K562 (cell line): ENCODE measurements at regions not wholly inside any gene's neighbourhood (a gene's known extent, or its start where the extent isn't known, plus 50 kb on each side); places are given as distances from the start of the nearest gene placed in this dataset.

Experiments used
- ATAC-seq: fragments of 200-7000 bp; cut with Tn5 transposase; 3 replicates; pipeline ENCODE4 v1.9.1; 2020; ENCODE audit warnings: moderate library complexity
- BruUV-seq: library from RNA; stranded (reverse); fragments of 400-500 nt; replicated peaks from 2 replicates; lab custom pipeline; 2021; lab: Mats Ljungman, UMichigan
- CTCF ChIA-PET: fragments of 300-600 bp; formaldehyde crosslinking; extraction: SDS; loops from one replicate; lab custom pipeline; 2021; ENCODE audit warnings: low intra/inter-chr PET ratio; lab: Yijun Ruan, JAX
- POLR2A ChIA-PET: fragments of 300-600, 350-650 bp; sonication (Branson Sonifier 250); formaldehyde crosslinking; extraction: SDS; loops from one replicate; lab custom pipeline; 2021; ENCODE audit warnings: antibody characterized with exemption, inconsistent platforms; lab: Yijun Ruan, JAX
- DNase-seq, 4 experiments: peaks; one replicate each; pipeline versions ENCODE4 v3.0.0 to v3.0.0-alpha.2; 2011 to 2018; ENCODE audit warnings: low spot score in 3 of 4, mixed read lengths in 3 of 4; ENCODE audit errors: extremely low read depth in 1 of 4
- FAIRE-seq: peaks from 2 replicates; lab custom pipeline; 2011; peaks lifted over from hg19 to GRCh38; lab: Jason Lieb, UNC
- H2AFZ ChIP-seq: 2 replicates; pipeline ENCODE4 v1.6.0; 2011; ENCODE audit warnings: low read depth, low read length, control low read depth, inconsistent platforms
- H3K27ac ChIP-seq: fragments of 200-600 bp; 3 replicates; pipeline ENCODE4 v1.8.0; 2011; ENCODE audit warnings: low read depth, mild to moderate bottlenecking, control low read depth, inconsistent platforms, low read length, moderate library complexity, mixed read lengths; ENCODE audit errors: extremely low read depth
- H3K27me3 ChIP-seq, 2 experiments: fragments of 300-600 bp in 1 of 2; 2 replicates in 1 of 2; 3 replicates in 1 of 2; pipeline versions ENCODE4 v1.6.0 to v1.8.0; 2011; ENCODE audit warnings: inconsistent platforms in 2 of 2, low read length in 2 of 2, mild to moderate bottlenecking in 1 of 2, mixed read lengths in 1 of 2, moderate library complexity in 1 of 2; ENCODE audit not compliant: control insufficient read depth in 2 of 2, insufficient read depth in 2 of 2
- H3K36me3 ChIP-seq: fragments of 300-600 bp; 3 replicates; pipeline ENCODE4 v1.8.0; 2011; ENCODE audit warnings: mild to moderate bottlenecking, low read length, inconsistent platforms; ENCODE audit not compliant: control insufficient read depth, insufficient read depth
- H3K4me1 ChIP-seq, 2 experiments: fragments of 200-600 bp in 1 of 2; replicated peaks in 1 of 2; 2 replicates in 1 of 2; 3 replicates in 1 of 2; pipeline versions ENCODE4 v1.5.1 to v1.8.0; 2011; ENCODE audit warnings: inconsistent platforms in 2 of 2, low read length in 2 of 2, mild to moderate bottlenecking in 1 of 2, mixed read lengths in 1 of 2, moderate library complexity in 1 of 2; ENCODE audit not compliant: control insufficient read depth in 2 of 2, insufficient read depth in 2 of 2
- H3K4me2 ChIP-seq: 2 replicates; pipeline ENCODE4 v1.6.1; 2011; ENCODE audit warnings: low read length, control low read depth, inconsistent platforms, mixed read lengths; ENCODE audit not compliant: insufficient read depth
- H3K4me3 ChIP-seq: fragments of 200-600 bp; sonication (generic), shearing (Covaris generic); 2 replicates; pipeline ENCODE4 v1.5.1; 2016; ENCODE audit warnings: control low read depth, inconsistent platforms
- H3K79me2 ChIP-seq: fragments of 200-600 bp; 3 replicates; pipeline ENCODE4 v1.8.0; 2011; ENCODE audit warnings: low read length, inconsistent platforms; ENCODE audit not compliant: control insufficient read depth, insufficient read depth
- H3K9ac ChIP-seq, 2 experiments: 2 replicates each; pipeline versions ENCODE4 v1.6.0 to v1.6.1; 2011; ENCODE audit warnings: low read depth in 2 of 2, low read length in 2 of 2, control low read depth in 1 of 2, inconsistent platforms in 1 of 2, mild to moderate bottlenecking in 1 of 2, mixed read lengths in 1 of 2; ENCODE audit not compliant: insufficient read depth in 1 of 2
- H3K9me1 ChIP-seq: one replicate; pipeline ENCODE4 v1.6.0; 2011; ENCODE audit warnings: inconsistent platforms, mild to moderate bottlenecking, low read length, moderate library complexity; ENCODE audit not compliant: control insufficient read depth, insufficient read depth
- H3K9me3 ChIP-seq: replicated peaks from 2 replicates; pipeline ENCODE4 v1.5.1; 2011; ENCODE audit warnings: low read depth, low read length, inconsistent platforms; ENCODE audit not compliant: control insufficient read depth, insufficient read depth
- H4K20me1 ChIP-seq: replicated peaks from 2 replicates; pipeline ENCODE4 v1.6.1; 2011; ENCODE audit warnings: low read length, inconsistent platforms, mixed read lengths; ENCODE audit not compliant: control insufficient read depth, insufficient read depth
- CBFA2T2 ChIP-seq: fragments of 450-650 bp; conservative IDR thresholded peaks from 2 replicates; pipeline ENCODE4 v1.6.1; 2017; ENCODE audit warnings: mild to moderate bottlenecking
- EZH2 ChIP-seq: IDR thresholded peaks from 2 replicates; pipeline ENCODE4 v1.6.1; 2012; ENCODE audit warnings: low read depth, mild to moderate bottlenecking, inconsistent platforms, low read length, borderline replicate concordance
- FOXJ3 ChIP-seq: sonication (generic); formaldehyde crosslinking; IDR thresholded peaks from 2 replicates; pipeline ENCODE4 v1.4.0; 2020; ENCODE audit warnings: mild to moderate bottlenecking, missing genetic modification reagents
- MAFF ChIP-seq: IDR thresholded peaks from 2 replicates; pipeline ENCODE4 v1.6.1; 2012; ENCODE audit warnings: low read length, improper control_type of control experiment
- MEF2A ChIP-seq: IDR thresholded peaks from 2 replicates; pipeline ENCODE4 v1.6.1; 2011; ENCODE audit warnings: low read depth, mild to moderate bottlenecking, low read length, moderate library complexity; ENCODE audit not compliant: control insufficient read depth
- NFE2L1 ChIP-seq: fragments of 450-650 bp; IDR thresholded peaks from 2 replicates; pipeline ENCODE4 v1.6.1; 2016; ENCODE audit warnings: missing genetic modification characterization, low read depth, mild to moderate bottlenecking, missing compliant biosample characterization, moderate library complexity, borderline replicate concordance
- SRF ChIP-seq, 2 experiments: fragments of 250-450, 450-650 bp in 1 of 2; sonication (Bioruptor Pico) in 1 of 2; sonication (generic) in 1 of 2; formaldehyde crosslinking; IDR thresholded peaks; 2 replicates each; pipeline versions ENCODE4 v1.5.0 to v1.5.1; 2020 to 2022; ENCODE audit warnings: mild to moderate bottlenecking in 1 of 2, missing genetic modification reagents in 1 of 2
- TAF15 ChIP-seq: fragments of 200-400 bp; formaldehyde crosslinking; IDR thresholded peaks from 2 replicates; pipeline ENCODE4 v1.6.1; 2017; ENCODE audit warnings: mild to moderate bottlenecking, low read depth, low read length, moderate library complexity
- TAF9B ChIP-seq: fragments of 450-650 bp; IDR thresholded peaks from 2 replicates; pipeline ENCODE4 v1.6.1; 2018; ENCODE audit warnings: mild to moderate bottlenecking; ENCODE audit not compliant: partially characterized antibody
- XRCC5 ChIP-seq: fragments of 200-400 bp; formaldehyde crosslinking; IDR thresholded peaks from 2 replicates; pipeline ENCODE4 v1.6.1; 2017; ENCODE audit warnings: low read depth, mild to moderate bottlenecking, low read length
- ZKSCAN1 ChIP-seq: fragments of 150-350 bp; IDR thresholded peaks from 2 replicates; pipeline ENCODE4 v1.6.1; 2016; ENCODE audit warnings: low read depth, low read length
- ZNF263 ChIP-seq: sonication (generic); formaldehyde crosslinking; IDR thresholded peaks from 2 replicates; pipeline ENCODE4 v1.8.0; 2022; ENCODE audit warnings: mild to moderate bottlenecking, missing genetic modification reagents, borderline replicate concordance
- ZNF445 ChIP-seq: fragments of 250-450 bp; sonication (Bioruptor Pico); IDR thresholded peaks from 2 replicates; pipeline ENCODE4 v1.4.0; 2020; ENCODE audit warnings: low read depth, mild to moderate bottlenecking, moderate library complexity
- ZNF668 ChIP-seq: fragments of 250-450 bp; sonication (Bioruptor Pico); IDR thresholded peaks from 2 replicates; pipeline ENCODE4 v1.8.0; 2022; ENCODE audit warnings: mild to moderate bottlenecking, inconsistent platforms
- ZNF699 ChIP-seq: fragments of 250-450 bp; sonication (Bioruptor Pico); IDR thresholded peaks from 2 replicates; pipeline ENCODE4 v1.8.0; 2021; ENCODE audit warnings: mild to moderate bottlenecking, moderate library complexity; ENCODE audit not compliant: insufficient replicate concordance
- WGBS: fragments of 100-300 bp; shearing (Covaris generic); methylation state at CpG from one replicate; pipeline ENCODE4 v1.1.6; 2016; ENCODE audit warnings: low coverage, mixed read lengths; ENCODE audit not compliant: insufficient coverage; ENCODE audit errors: missing lambda C conversion rate; 5-methylcytosine and 5-hydroxymethylcytosine counted together
- in situ Hi-C: fragments of 300-500 bp; cut with MboI; formaldehyde crosslinking; loops from 4 replicates; pipeline ENCODE4 v1.15.0; 2018; ENCODE audit warnings: inconsistent platforms, mixed read lengths
- intact Hi-C: fragments of 100-400 bp; cut with micrococcal nuclease; formaldehyde crosslinking; loops from 2 replicates; pipeline ENCODE4 v1.14.2; 2022
- TF ChIP-seq, protein P1 (sequence below): fragments of 450-650 bp; formaldehyde crosslinking; conservative IDR thresholded peaks from 2 replicates; pipeline ENCODE4 v1.4.0; 2022; ENCODE audit warnings: mild to moderate bottlenecking, missing genetic modification characterization

DNA sequence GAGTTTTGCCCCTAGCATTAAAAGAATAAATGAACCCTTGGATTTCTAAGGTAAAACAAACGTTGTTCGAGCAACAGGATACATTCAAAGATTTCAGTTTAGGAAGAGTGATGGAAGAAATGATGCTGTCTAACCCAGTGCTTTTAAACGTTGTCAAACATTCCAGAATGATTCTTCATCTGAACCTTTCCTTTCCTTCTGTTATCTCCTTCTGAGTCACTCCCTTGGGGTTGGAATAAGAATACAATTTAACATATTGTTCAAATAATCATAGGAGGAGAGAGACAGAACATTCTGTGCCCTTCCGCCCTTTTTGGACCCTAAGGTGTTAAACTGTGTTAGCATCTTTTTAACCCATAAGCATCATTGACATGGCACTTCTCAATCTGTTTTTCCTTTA lies 61.1 kb upstream of the RCOR3 start:
- Histone ChIP-seq H3K27me3 (no peaks in the 10 kb centered on the region), H3K9me1 (no peaks in the 10 kb centered on the region), H3K27ac (no peak overlapping the region), H4K20me1 (no peaks in the 10 kb centered on the region), H3K4me3 (no peak overlapping the region), H2AFZ (no peak overlapping the region), H3K9ac (no peak overlapping the region), H3K4me2 (no peak overlapping the region), H3K79me2 (no peaks in the 10 kb centered on the region), H3K4me1 (0 out of 5 replicates have a peak, but pooled peaks cover 0 to 3% of the 10 kb centered on the region in 2 experiments), H3K36me3 (no peaks in the 10 kb centered on the region), H3K9me3 (no peaks in the 10 kb centered on the region)
- ChIA-PET POLR2A (no interaction called here), CTCF (no interaction called here)
- 25% methylated on average over 4 of the region's 4 CpGs for WGBS
- no peak for ATAC-seq
- no TSS peak for BruUV-seq
- FAIRE-seq, result no peak
- TF ChIP-seq ZKSCAN1 (no peak), TAF15 (no peak), CBFA2T2 (no peak), MAFF (no peak), ZNF445 (CRISPR knock-in tag) (no peak), ZNF668 (CRISPR knock-in tag) (no peak)
- in situ Hi-C loops (no loop called here), intact Hi-C loops (no loop called here)
- DNase-seq, result no peak

GRCh38 chr1:211196880-211197279 lies 62.3 kb upstream of the RCOR3 start:
- no peak for ATAC-seq
- no peak for DNase-seq
- H3K9me1 ChIP-seq, result no peaks in the 10 kb centered on the region
- 0 out of 5 replicates have a peak, but pooled peaks cover 0 to 3% of the 10 kb centered on the region in 2 experiments for H3K4me1 ChIP-seq
- H3K27me3 ChIP-seq, result no peaks in the 10 kb centered on the region; a peak in 1 of 5 replicates
- no peaks in the 10 kb centered on the region for H4K20me1 ChIP-seq
- FAIRE-seq, result no peak
- POLR2A ChIA-PET, result interaction anchor here (1.4 kb wide), 1 partner anchor 14 kb away, joined by 3 read pairs; no protein-coding TSS in a partner anchor
- in situ Hi-C loops (no loop called here), intact Hi-C loops (no loop called here)
- no peak overlapping the region for H2AFZ ChIP-seq
- H3K79me2 ChIP-seq, result no peaks in the 10 kb centered on the region
- BruUV-seq, result no TSS peak
- no peaks in the 10 kb centered on the region for H3K36me3 ChIP-seq
- H3K4me3 ChIP-seq, result no peak overlapping the region
- H3K9me3 ChIP-seq, result no peaks in the 10 kb centered on the region
- H3K4me2 ChIP-seq, result no peak overlapping the region
- 30% methylated on average over 1 of the region's 1 CpG for WGBS
- H3K27ac ChIP-seq, result no peak overlapping the region
- CTCF ChIA-PET, result no interaction called here
- H3K9ac ChIP-seq, result no peak overlapping the region
- TF ChIP-seq ZNF699 (CRISPR knock-in tag) (no peak), XRCC5 (no peak), MEF2A (no peak), ZNF263 (CRISPR knock-in tag) (no peak), NFE2L1 (tag) (no peak), SRF (CRISPR knock-in tag; IDR thresholded peaks at IDR 0.05) (no peak), EZH2 (no peak), TAF9B (no peak), FOXJ3 (CRISPR knock-in tag) (no peak)
- TF ChIP-seq, protein P1, sequence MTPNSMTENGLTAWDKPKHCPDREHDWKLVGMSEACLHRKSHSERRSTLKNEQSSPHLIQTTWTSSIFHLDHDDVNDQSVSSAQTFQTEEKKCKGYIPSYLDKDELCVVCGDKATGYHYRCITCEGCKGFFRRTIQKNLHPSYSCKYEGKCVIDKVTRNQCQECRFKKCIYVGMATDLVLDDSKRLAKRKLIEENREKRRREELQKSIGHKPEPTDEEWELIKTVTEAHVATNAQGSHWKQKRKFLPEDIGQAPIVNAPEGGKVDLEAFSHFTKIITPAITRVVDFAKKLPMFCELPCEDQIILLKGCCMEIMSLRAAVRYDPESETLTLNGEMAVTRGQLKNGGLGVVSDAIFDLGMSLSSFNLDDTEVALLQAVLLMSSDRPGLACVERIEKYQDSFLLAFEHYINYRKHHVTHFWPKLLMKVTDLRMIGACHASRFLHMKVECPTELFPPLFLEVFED, result no peak
